H1 (cell line): ENCODE measurements at regions not wholly inside any gene's neighbourhood (a gene's known extent, or its start where the extent isn't known, plus 50 kb on each side); places are given as distances from the start of the nearest gene placed in this dataset.

Experiments used
- EZH2 ChIP-seq: fragments of 200-600 bp; sonication (generic); IDR thresholded peaks from 2 replicates; pipeline ENCODE4 v1.7.1; 2012; ENCODE audit warnings: low read depth, mild to moderate bottlenecking, moderate library complexity, low read length, inconsistent platforms; ENCODE audit not compliant: severe bottlenecking
- KDM5A ChIP-seq: fragments of 200-600 bp; IDR thresholded peaks from 2 replicates; pipeline ENCODE4 v1.7.1; 2012; ENCODE audit warnings: mild to moderate bottlenecking, low read length, inconsistent platforms, mixed read lengths
- NRF1 ChIP-seq: IDR thresholded peaks from 2 replicates; pipeline ENCODE4 v1.6.1; 2011; ENCODE audit warnings: mild to moderate bottlenecking, low read depth, low read length, improper control_type of control experiment
- POLR2A ChIP-seq, 2 experiments: IDR thresholded peaks; 1 replicate in 1 of 2; 2 replicates in 1 of 2; pipeline ENCODE4 v1.6.1; 2011; ENCODE audit warnings: low read depth in 2 of 2, low read length in 2 of 2, mild to moderate bottlenecking in 2 of 2; ENCODE audit errors: control extremely low read depth in 1 of 2
- TF ChIP-seq, protein P1 (sequence below): IDR thresholded peaks from 2 replicates; pipeline ENCODE4 v1.6.1; 2012; ENCODE audit warnings: inconsistent platforms
- TF ChIP-seq, protein P2 (sequence below), 3 experiments: IDR thresholded peaks; 1 replicate in 2 of 3; 2 replicates in 1 of 3; pipeline versions ENCODE4 v1.5.1 to v1.6.1; 2011; ENCODE audit warnings: low read length in 3 of 3, mild to moderate bottlenecking in 3 of 3, inconsistent platforms in 2 of 3, low read depth in 1 of 3, moderate library complexity in 1 of 3; ENCODE audit not compliant: insufficient read depth in 1 of 3; ENCODE audit errors: control extremely low read depth in 1 of 3
- TF ChIP-seq, protein P3 (sequence below): IDR thresholded peaks from 2 replicates; pipeline ENCODE4 v1.6.1; 2011; ENCODE audit warnings: low read length, improper control_type of control experiment

- TF ChIP-seq KDM5A (no peak), POLR2A (IDR thresholded peaks at IDR 0.05; ENCODE audit: control extremely low read depth in 1 of 2, low read depth in 2 of 2, low read length in 2 of 2) (no peak), NRF1 (no peak), EZH2 (no peak)
- TF ChIP-seq, protein P1, sequence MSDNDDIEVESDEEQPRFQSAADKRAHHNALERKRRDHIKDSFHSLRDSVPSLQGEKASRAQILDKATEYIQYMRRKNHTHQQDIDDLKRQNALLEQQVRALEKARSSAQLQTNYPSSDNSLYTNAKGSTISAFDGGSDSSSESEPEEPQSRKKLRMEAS, result no peak
- TF ChIP-seq, protein P2, sequence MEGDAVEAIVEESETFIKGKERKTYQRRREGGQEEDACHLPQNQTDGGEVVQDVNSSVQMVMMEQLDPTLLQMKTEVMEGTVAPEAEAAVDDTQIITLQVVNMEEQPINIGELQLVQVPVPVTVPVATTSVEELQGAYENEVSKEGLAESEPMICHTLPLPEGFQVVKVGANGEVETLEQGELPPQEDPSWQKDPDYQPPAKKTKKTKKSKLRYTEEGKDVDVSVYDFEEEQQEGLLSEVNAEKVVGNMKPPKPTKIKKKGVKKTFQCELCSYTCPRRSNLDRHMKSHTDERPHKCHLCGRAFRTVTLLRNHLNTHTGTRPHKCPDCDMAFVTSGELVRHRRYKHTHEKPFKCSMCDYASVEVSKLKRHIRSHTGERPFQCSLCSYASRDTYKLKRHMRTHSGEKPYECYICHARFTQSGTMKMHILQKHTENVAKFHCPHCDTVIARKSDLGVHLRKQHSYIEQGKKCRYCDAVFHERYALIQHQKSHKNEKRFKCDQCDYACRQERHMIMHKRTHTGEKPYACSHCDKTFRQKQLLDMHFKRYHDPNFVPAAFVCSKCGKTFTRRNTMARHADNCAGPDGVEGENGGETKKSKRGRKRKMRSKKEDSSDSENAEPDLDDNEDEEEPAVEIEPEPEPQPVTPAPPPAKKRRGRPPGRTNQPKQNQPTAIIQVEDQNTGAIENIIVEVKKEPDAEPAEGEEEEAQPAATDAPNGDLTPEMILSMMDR (IDR thresholded peaks at IDR 0.05; ENCODE audit: control extremely low read depth in 1 of 3, insufficient read depth in 1 of 3, low read depth in 1 of 3, low read length in 3 of 3), result no peak
- TF ChIP-seq, protein P3, sequence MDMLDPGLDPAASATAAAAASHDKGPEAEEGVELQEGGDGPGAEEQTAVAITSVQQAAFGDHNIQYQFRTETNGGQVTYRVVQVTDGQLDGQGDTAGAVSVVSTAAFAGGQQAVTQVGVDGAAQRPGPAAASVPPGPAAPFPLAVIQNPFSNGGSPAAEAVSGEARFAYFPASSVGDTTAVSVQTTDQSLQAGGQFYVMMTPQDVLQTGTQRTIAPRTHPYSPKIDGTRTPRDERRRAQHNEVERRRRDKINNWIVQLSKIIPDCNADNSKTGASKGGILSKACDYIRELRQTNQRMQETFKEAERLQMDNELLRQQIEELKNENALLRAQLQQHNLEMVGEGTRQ, result no peak
Observed at GRCh38 chr19:28504139-28504538, 708.8 kb downstream of the UQCRFS1 start.
